ENCODE measurements at regions not wholly inside any gene's neighbourhood (a gene's known extent, or its start where the extent isn't known, plus 50 kb on each side); places are given as distances from the start of the nearest gene placed in this dataset.

GRCh38 chr21:16366207-16366606 is 636.4 kb downstream of the USP25 start:
- DNase-seq (ENCODE audit: low read depth) = no peak

- DNase-seq (ENCODE audit: low read depth) = no peak
Measured at GRCh38 chr21:16367079-16367478, 637.3 kb downstream of the USP25 start.

- DNase-seq (ENCODE audit: low read depth) = no peak
Measured at GRCh38 chr21:16370186-16370585, 640.4 kb downstream of the USP25 start.

- no peak for DNase-seq (ENCODE audit: low read depth)
Measured at GRCh38 chr21:16372586-16372985, 642.8 kb downstream of the USP25 start.

GRCh38 chr21:16376673-16377072 is 646.9 kb downstream of the USP25 start:
- DNase-seq (ENCODE audit: low read depth) = no peak

- no peak for DNase-seq (ENCODE audit: low read depth)
Measured at GRCh38 chr21:16377120-16377658, 647.4 kb downstream of the USP25 start.

GRCh38 chr21:16377857-16378256 is 648.1 kb downstream of the USP25 start:
- no peak for DNase-seq (ENCODE audit: low read depth)

GRCh38 chr21:16378525-16378924 is 648.7 kb downstream of the USP25 start:
- DNase-seq (ENCODE audit: low read depth) = no peak

GRCh38 chr21:16388291-16388690 is 658.5 kb downstream of the USP25 start:
- DNase-seq (ENCODE audit: low read depth) = no peak

- no peak for DNase-seq (ENCODE audit: low read depth)
Measured at GRCh38 chr21:16388911-16389560, 659.3 kb downstream of the USP25 start.

- no peak for DNase-seq (ENCODE audit: low read depth)
Measured at GRCh38 chr21:16389643-16390042, 659.9 kb downstream of the USP25 start.

GRCh38 chr21:16395285-16395684 is 665.5 kb downstream of the USP25 start:
- DNase-seq (ENCODE audit: low read depth) = no peak

- no peak for DNase-seq (ENCODE audit: low read depth)
Measured at GRCh38 chr21:16402752-16403151, 673.0 kb downstream of the USP25 start.

- DNase-seq (ENCODE audit: low read depth) = no peak
Measured at GRCh38 chr21:16404776-16405175, 675.0 kb downstream of the USP25 start.

GRCh38 chr21:16406355-16406754 is 676.6 kb downstream of the USP25 start:
- DNase-seq (ENCODE audit: low read depth) = no peak

GRCh38 chr21:16407403-16408240 is 677.8 kb downstream of the USP25 start:
- no peak for DNase-seq (ENCODE audit: low read depth)

GRCh38 chr21:16408280-16408679 is 678.5 kb downstream of the USP25 start:
- peak; percentile 1 for DNase-seq (ENCODE audit: low read depth)

GRCh38 chr21:16409352-16409751 is 679.6 kb downstream of the USP25 start:
- DNase-seq (ENCODE audit: low read depth) = no peak

- no peak for DNase-seq (ENCODE audit: low read depth)
Measured at GRCh38 chr21:16418226-16418625, 688.4 kb downstream of the USP25 start.

GRCh38 chr21:16418642-16419041 is 688.9 kb downstream of the USP25 start:
- DNase-seq (ENCODE audit: low read depth) = no peak

GRCh38 chr21:16419188-16419921 is 689.6 kb downstream of the USP25 start:
- DNase-seq (ENCODE audit: low read depth) = no peak

- no peak for DNase-seq (ENCODE audit: low read depth)
Measured at GRCh38 chr21:16420031-16420724, 690.4 kb downstream of the USP25 start.
